Vagina (tissue), 2 donors: ENCODE measurements at regions not wholly inside any gene's neighbourhood (a gene's known extent, or its start where the extent isn't known, plus 50 kb on each side); places are given as distances from the start of the nearest gene placed in this dataset.
"Not testable (repeated sequence)": the region's sequence is repeated elsewhere in the genome, so short reads cannot be mapped to it uniquely, and the experiment has no call there.

Experiments
- DNase-seq, 2 donors: peaks; one replicate each; pipeline ENCODE4 v3.0.0-alpha.2; 2017; ENCODE audit errors: extremely low spot score in 2 of 2
- H3K27ac ChIP-seq: fragments of 200-600 bp; sonication (generic); one replicate; pipeline ENCODE4 v1.5.1; 2019
- H3K27me3 ChIP-seq: fragments of 200-600 bp; sonication (generic); one replicate; pipeline ENCODE4 v1.5.1; 2019
- H3K36me3 ChIP-seq, 2 donors: fragments of 200-600 bp; sonication (generic); one replicate each; pipeline ENCODE4 v1.5.1; 2017 to 2019
- H3K4me1 ChIP-seq: fragments of 200-600 bp; sonication (generic); one replicate; pipeline ENCODE4 v1.5.1; 2019
- H3K4me3 ChIP-seq, 2 donors: fragments of 200-600 bp; sonication (generic); 1 replicate in 1 of 2; 2 replicates in 1 of 2; pipeline ENCODE4 v1.5.1; 2016 to 2019
- H3K9me3 ChIP-seq: fragments of 200-600 bp; sonication (generic); one replicate; pipeline ENCODE4 v1.5.1; 2019
- CTCF ChIP-seq, 3 experiments: fragments of 450-650 bp in 2 of 3; fragments of 200-600 bp in 1 of 3; sonication (generic) in 1 of 3; IDR thresholded peaks; one replicate each; pipeline ENCODE4 v1.5.1; 2017 to 2019; ENCODE audit warnings: antibody characterized with exemption in 3 of 3, mild to moderate bottlenecking in 2 of 3, moderate library complexity in 2 of 3
- POLR2A ChIP-seq, 2 donors: fragments of 450-650 bp; IDR thresholded peaks; one replicate each; pipeline ENCODE4 v1.6.1; 2017; ENCODE audit warnings: antibody characterized with exemption in 2 of 2, mild to moderate bottlenecking in 2 of 2, moderate library complexity in 2 of 2
- POLR2AphosphoS5 ChIP-seq, 2 donors: sonication (generic); formaldehyde crosslinking; IDR thresholded peaks; one replicate each; pipeline ENCODE4 v1.9.0; 2017; ENCODE audit warnings: antibody characterized with exemption in 2 of 2, mild to moderate bottlenecking in 2 of 2, low read depth in 1 of 2; ENCODE audit not compliant: insufficient read depth in 1 of 2
- intact Hi-C: fragments of 100-400 bp; cut with DNase I; formaldehyde crosslinking; loops from one replicate; pipeline ENCODE4 v1.15.1; 2023

GRCh38 chr5:13211064-13211463, 733.4 kb downstream of the DNAH5 start:
- DNase-seq = no peak
- intact Hi-C loops = no loop called here

GRCh38 chr5:13207112-13207511, 737.4 kb downstream of the DNAH5 start:
- TF ChIP-seq POLR2A (IDR thresholded peaks at IDR 0.05) (no peak), POLR2AphosphoS5 (IDR thresholded peaks at IDR 0.05; ENCODE audit: insufficient read depth in 1 of 2, low read depth in 1 of 2) (no peak), CTCF (IDR thresholded peaks at IDR 0.05) (no peak)
- no peak for DNase-seq
- Histone ChIP-seq H3K9me3 (no peaks in the 10 kb centered on the region), H3K4me3 (no peak overlapping the region), H3K4me1 (no peaks in the 10 kb centered on the region), H3K36me3 (no peaks in the 10 kb centered on the region), H3K27ac (no peak overlapping the region), H3K27me3 (no peaks in the 10 kb centered on the region)
- intact Hi-C loops = no loop called here

More at GRCh38 chr5:13211064-13211463, 733.4 kb downstream of the DNAH5 start:
- Histone ChIP-seq H3K4me3 (no peak overlapping the region), H3K36me3 (no peaks in the 10 kb centered on the region), H3K27ac (no peak overlapping the region), H3K4me1 (no peaks in the 10 kb centered on the region), H3K27me3 (no peaks in the 10 kb centered on the region), H3K9me3 (no peaks in the 10 kb centered on the region)
- TF ChIP-seq POLR2AphosphoS5 (IDR thresholded peaks at IDR 0.05; ENCODE audit: insufficient read depth in 1 of 2, low read depth in 1 of 2) (no peak), POLR2A (IDR thresholded peaks at IDR 0.05) (no peak), CTCF (IDR thresholded peaks at IDR 0.05) (no peak)

- TF ChIP-seq POLR2A (IDR thresholded peaks at IDR 0.05) (no peak), POLR2AphosphoS5 (IDR thresholded peaks at IDR 0.05; ENCODE audit: insufficient read depth in 1 of 2, low read depth in 1 of 2) (no peak), CTCF (IDR thresholded peaks at IDR 0.05) (no peak)
- no peaks in the 10 kb centered on the region for H3K4me1 ChIP-seq
- no peaks in the 10 kb centered on the region for H3K27me3 ChIP-seq
- intact Hi-C loops = no loop called here
- no peaks in the 10 kb centered on the region for H3K9me3 ChIP-seq
- H3K36me3 ChIP-seq = no peaks in the 10 kb centered on the region
- H3K27ac ChIP-seq = no peak overlapping the region
- DNase-seq = no peak
- H3K4me3 ChIP-seq = no peak overlapping the region
Measured at GRCh38 chr5:13201022-13201421, 743.5 kb downstream of the DNAH5 start.

DNA sequence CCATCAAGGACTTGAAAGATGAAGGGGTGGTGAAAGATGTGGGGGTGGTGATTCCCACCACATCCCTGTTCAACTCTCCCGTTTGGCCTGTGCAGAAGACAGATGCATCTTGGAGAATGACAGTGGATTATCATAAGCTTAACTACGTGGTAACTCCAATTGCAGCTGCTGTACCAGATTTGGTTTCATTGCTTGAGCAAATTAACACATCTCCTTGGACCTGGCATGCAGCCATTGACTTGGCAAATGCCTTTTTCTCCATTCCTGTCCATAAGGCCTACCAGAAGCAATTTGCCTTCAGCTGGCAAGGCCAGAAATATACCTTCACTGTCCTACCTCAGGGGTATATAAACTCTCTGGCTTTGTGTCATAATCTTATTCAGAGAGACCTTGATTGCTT, 746.3 kb downstream of the DNAH5 start:
- H3K4me3 ChIP-seq, H3K27me3 ChIP-seq, H3K9me3 ChIP-seq, intact Hi-C loops, H3K27ac ChIP-seq, DNase-seq, H3K4me1 ChIP-seq, H3K36me3 ChIP-seq: not testable (repeated sequence)

GRCh38 chr5:13189532-13189931, 755.0 kb downstream of the DNAH5 start:
- H3K4me1 ChIP-seq = no peaks in the 10 kb centered on the region
- no peak for DNase-seq
- H3K36me3 ChIP-seq = no peaks in the 10 kb centered on the region
- no peak overlapping the region for H3K4me3 ChIP-seq
- H3K9me3 ChIP-seq = no peaks in the 10 kb centered on the region
- H3K27ac ChIP-seq = no peak overlapping the region
- no peaks in the 10 kb centered on the region for H3K27me3 ChIP-seq
- intact Hi-C loops = no loop called here
- TF ChIP-seq POLR2A (IDR thresholded peaks at IDR 0.05) (no peak), CTCF (IDR thresholded peaks at IDR 0.05) (no peak), POLR2AphosphoS5 (IDR thresholded peaks at IDR 0.05; ENCODE audit: insufficient read depth in 1 of 2, low read depth in 1 of 2) (no peak)

DNA sequence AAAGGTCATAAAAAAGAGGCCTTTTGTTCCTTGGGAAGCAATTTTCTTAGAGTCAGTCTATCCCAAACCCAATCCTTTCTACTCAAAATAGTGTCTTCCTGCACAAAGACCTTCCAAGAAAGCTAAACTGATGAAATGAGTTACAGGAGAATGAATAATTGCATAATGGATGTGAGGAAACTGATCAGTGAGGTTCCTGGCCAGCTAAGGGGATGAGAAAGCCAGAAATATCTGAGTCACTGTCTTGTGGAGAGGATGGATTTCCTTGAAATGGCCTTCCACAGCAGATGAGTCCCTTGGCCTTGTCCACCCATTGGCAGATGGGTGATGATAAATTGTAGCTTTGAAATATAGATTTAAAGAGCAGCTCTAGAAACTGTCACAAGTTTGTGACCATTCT, 756.1 kb downstream of the DNAH5 start:
- Histone ChIP-seq H3K4me1 (no peaks in the 10 kb centered on the region), H3K27me3 (no peaks in the 10 kb centered on the region), H3K4me3 (no peak overlapping the region), H3K9me3 (no peaks in the 10 kb centered on the region), H3K27ac (no peak overlapping the region), H3K36me3 (no peaks in the 10 kb centered on the region)
- intact Hi-C loops = no loop called here
- TF ChIP-seq POLR2A (IDR thresholded peaks at IDR 0.05) (no peak), POLR2AphosphoS5 (IDR thresholded peaks at IDR 0.05; ENCODE audit: insufficient read depth in 1 of 2, low read depth in 1 of 2) (no peak), CTCF (IDR thresholded peaks at IDR 0.05) (no peak)
- DNase-seq = no peak
